ENCODE measurements at regions not wholly inside any gene's neighbourhood (a gene's known extent, or its start where the extent isn't known, plus 50 kb on each side); places are given as distances from the start of the nearest gene placed in this dataset.

DNA sequence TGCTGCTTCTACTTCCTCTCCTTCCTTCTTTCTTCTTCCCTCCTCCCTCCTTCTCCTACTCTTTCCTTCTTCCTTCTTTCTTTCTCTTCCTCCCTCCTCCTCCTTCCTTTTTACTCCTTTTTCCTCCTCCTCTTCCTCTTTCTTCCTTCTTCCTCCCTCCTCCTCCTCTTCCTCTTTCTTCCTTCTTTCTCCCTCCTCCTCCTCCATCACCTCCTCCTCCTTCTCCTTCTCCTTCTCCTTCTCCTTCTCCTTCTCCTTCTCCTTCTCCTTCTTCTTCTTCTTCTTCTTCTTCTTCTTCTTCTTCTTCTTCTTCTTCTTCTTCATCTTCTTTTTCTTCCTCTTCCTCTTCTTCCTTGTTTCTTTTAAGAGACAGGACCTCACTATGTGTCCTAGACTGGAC lies 224.0 kb downstream of the NR2F2 start:
- H3K27ac ChIP-seq = no peak overlapping the region
- no peak for ATAC-seq (replicated peaks in 6 of 8)
- H3K4me1 ChIP-seq (replicated peaks in 1 of 2) = no peaks in the 10 kb centered on the region
- in situ Hi-C loops (cut with MboI; ENCODE audit: low pct_unique_long_range_greater_than_20kb in 2 of 9, low sequenced_read_pairs in 9 of 9, unreplicated experiment in 9 of 9) = no loop called here
- H3K4me3 ChIP-seq = no peak overlapping the region

DNA sequence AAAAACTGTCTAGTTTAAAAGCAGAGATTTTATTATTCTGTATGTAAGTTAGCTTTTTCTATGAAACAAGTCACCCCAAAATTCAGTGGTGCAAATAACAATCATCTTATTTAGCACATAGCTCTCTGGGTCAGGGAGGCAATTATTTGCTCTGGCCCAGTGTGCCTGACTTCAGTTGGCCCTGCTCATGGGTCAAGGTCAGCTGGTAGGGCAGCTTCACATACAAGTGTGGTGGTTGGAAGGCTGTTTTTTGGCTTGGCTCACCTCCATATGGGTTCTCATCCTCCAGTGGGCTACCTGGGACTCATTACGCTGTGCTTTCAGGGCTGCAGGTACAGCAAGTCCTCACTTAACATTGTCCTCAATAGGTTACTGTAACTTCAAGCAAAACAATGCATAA lies 228.6 kb downstream of the NR2F2 start:
- no peak overlapping the region for H3K27ac ChIP-seq
- 20 to 100% (median 40%) methylated on average over 1 of the region's 1 CpG; no CpG with 5 or more reads in 5 of the 10 experiments for WGBS, 10 experiments
- in situ Hi-C loops (cut with MboI; ENCODE audit: low pct_unique_long_range_greater_than_20kb in 2 of 9, low sequenced_read_pairs in 9 of 9, unreplicated experiment in 9 of 9) = no loop called here
- no peaks in the 10 kb centered on the region for H3K4me1 ChIP-seq (replicated peaks in 1 of 2)
- ATAC-seq (replicated peaks in 6 of 8) = no peak
- H3K4me3 ChIP-seq = no peak overlapping the region

DNA sequence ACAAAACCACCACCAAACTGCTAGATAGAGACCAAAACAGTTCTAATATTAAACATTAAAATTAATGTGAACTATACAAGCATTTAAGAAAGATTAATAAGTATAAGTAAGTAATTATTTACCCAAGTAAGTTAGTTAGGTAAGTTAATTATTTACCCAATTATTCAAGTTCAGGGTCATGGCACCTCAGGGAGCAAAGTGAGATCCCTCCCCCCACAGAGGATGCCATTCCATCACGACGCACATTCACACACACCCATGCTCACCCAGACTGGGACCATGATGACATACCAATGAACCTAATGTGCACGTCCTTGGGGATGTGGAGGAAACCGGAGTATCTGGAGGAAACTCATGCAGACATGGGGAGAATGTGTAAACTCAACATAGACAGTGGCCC lies 229.1 kb downstream of the NR2F2 start:
- H3K27ac ChIP-seq = no peak overlapping the region
- H3K4me1 ChIP-seq (replicated peaks in 1 of 2) = no peaks in the 10 kb centered on the region
- H3K4me3 ChIP-seq = no peak overlapping the region
- 27 to 100% (median 79%) methylated on average over 1 to 3 of the region's 4 CpGs; no CpG with 5 or more reads in 4 of the 10 experiments for WGBS, 10 experiments
- no peak for ATAC-seq (replicated peaks in 6 of 8)
- in situ Hi-C loops (cut with MboI; ENCODE audit: low pct_unique_long_range_greater_than_20kb in 2 of 9, low sequenced_read_pairs in 9 of 9, unreplicated experiment in 9 of 9) = no loop called here

GRCh38 chr15:96560246-96560895 lies 229.9 kb downstream of the NR2F2 start:
- H3K4me3 ChIP-seq = no peak overlapping the region
- no peaks in the 10 kb centered on the region for H3K4me1 ChIP-seq (replicated peaks in 1 of 2)
- in situ Hi-C loops (cut with MboI; ENCODE audit: low pct_unique_long_range_greater_than_20kb in 2 of 9, low sequenced_read_pairs in 9 of 9, unreplicated experiment in 9 of 9) = no loop called here
- 0 to 94% (median 80%) methylated on average over 1 to 3 of the region's 3 CpGs; no CpG with 5 or more reads in 1 of the 10 experiments for WGBS, 10 experiments
- ATAC-seq (replicated peaks in 6 of 8) = no peak
- H3K27ac ChIP-seq = no peak overlapping the region

GRCh38 chr15:96561593-96561992 lies 231.1 kb downstream of the NR2F2 start:
- ATAC-seq (replicated peaks in 6 of 8) = no peak
- in situ Hi-C loops (cut with MboI; ENCODE audit: low pct_unique_long_range_greater_than_20kb in 2 of 9, low sequenced_read_pairs in 9 of 9, unreplicated experiment in 9 of 9) = no loop called here
- Histone ChIP-seq H3K27ac (no peak overlapping the region), H3K4me3 (no peak overlapping the region), H3K4me1 (replicated peaks in 1 of 2) (no peaks in the 10 kb centered on the region)
- WGBS, 10 experiments = 0 to 100% (median 5%) methylated on average over 1 to 2 of the region's 2 CpGs; no CpG with 5 or more reads in 4 of the 10 experiments

DNA sequence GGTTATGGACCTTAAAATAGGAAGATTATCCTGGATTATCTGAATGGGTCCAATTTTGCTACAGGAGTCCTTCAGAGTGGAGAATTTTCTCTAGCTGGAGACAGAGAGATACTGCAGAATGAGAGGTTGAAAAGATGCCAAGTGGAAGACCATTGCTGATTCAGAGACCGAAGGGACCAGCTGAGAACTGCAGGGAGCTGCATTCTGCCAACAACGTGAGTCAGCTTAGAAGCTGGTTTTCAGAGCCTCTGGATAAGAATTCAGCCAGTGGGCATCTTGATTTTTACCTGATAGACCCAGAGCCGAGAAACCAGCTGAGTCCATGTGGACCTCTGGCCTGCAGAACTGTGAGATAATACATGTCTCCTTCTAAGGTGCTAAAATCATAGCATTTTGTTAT lies 234.0 kb downstream of the NR2F2 start:
- Histone ChIP-seq H3K4me1 (replicated peaks in 1 of 2) (no peaks in the 10 kb centered on the region), H3K27ac (no peak overlapping the region), H3K4me3 (no peak overlapping the region)
- in situ Hi-C loops (cut with MboI; ENCODE audit: low pct_unique_long_range_greater_than_20kb in 2 of 9, low sequenced_read_pairs in 9 of 9, unreplicated experiment in 9 of 9) = no loop called here
- no peak for ATAC-seq (replicated peaks in 6 of 8)
- WGBS, 10 experiments = 0 to 100% (median 90%) methylated on average over 1 to 2 of the region's 3 CpGs; no CpG with 5 or more reads in 5 of the 10 experiments

DNA sequence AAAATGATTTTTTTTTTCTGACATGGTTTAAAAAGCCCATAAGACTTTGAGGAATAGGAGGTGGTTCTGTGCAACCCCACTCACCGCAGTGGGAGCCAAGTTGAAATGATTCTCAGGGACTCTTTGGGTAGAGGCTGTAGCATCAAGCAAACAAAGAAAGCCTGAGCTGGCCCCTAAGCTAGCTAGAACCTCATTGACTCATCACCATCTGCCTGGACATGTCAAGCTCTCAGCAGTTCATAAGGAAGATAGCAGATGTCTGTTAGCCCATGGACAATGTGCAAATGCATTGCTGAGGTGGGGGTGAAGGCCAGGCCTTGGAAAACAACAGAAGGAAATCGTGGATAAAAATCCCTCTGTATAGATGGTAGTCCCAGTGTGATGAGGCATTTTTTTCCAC lies 234.8 kb downstream of the NR2F2 start:
- in situ Hi-C loops (cut with MboI; ENCODE audit: low pct_unique_long_range_greater_than_20kb in 2 of 9, low sequenced_read_pairs in 9 of 9, unreplicated experiment in 9 of 9) = no loop called here
- no peaks in the 10 kb centered on the region for H3K4me1 ChIP-seq (replicated peaks in 1 of 2)
- WGBS, 10 experiments = 0 to 100% (median 67%) methylated on average over 1 to 2 of the region's 2 CpGs; no CpG with 5 or more reads in 1 of the 10 experiments
- H3K4me3 ChIP-seq = no peak overlapping the region
- no peak for ATAC-seq (replicated peaks in 6 of 8)
- H3K27ac ChIP-seq = no peak overlapping the region

GRCh38 chr15:96574782-96575181 lies 244.3 kb downstream of the NR2F2 start:
- 0 to 70% (median 46%) methylated on average over 1 to 10 of the region's 10 CpGs; no CpG with 5 or more reads in 2 of the 10 experiments for WGBS, 10 experiments
- no peak overlapping the region for H3K27ac ChIP-seq
- peak in 5 of 8 experiments; percentile 94 to 99 (median 99) for ATAC-seq (replicated peaks in 6 of 8)
- in situ Hi-C loops (cut with MboI; ENCODE audit: low pct_unique_long_range_greater_than_20kb in 2 of 9, low sequenced_read_pairs in 9 of 9, unreplicated experiment in 9 of 9) = loop anchor here in 1 of 9 experiments (25.0 kb wide), 1 partner anchor 212 kb away; no protein-coding TSS in a partner anchor
- no peak overlapping the region for H3K4me3 ChIP-seq
- H3K4me1 ChIP-seq (replicated peaks in 1 of 2) = peaks cover 8 to 12% of the 10 kb centered on the region in 2 donors

GRCh38 chr15:96576596-96576995 lies 246.1 kb downstream of the NR2F2 start:
- 24 to 100% (median 88%) methylated on average over 1 to 6 of the region's 6 CpGs for WGBS, 10 experiments
- Histone ChIP-seq H3K27ac (no peak overlapping the region), H3K4me3 (no peak overlapping the region), H3K4me1 (replicated peaks in 1 of 2) (peaks cover 8 to 12% of the 10 kb centered on the region in 2 donors)
- in situ Hi-C loops (cut with MboI; ENCODE audit: low pct_unique_long_range_greater_than_20kb in 2 of 9, low sequenced_read_pairs in 9 of 9, unreplicated experiment in 9 of 9) = loop anchor here in 1 of 9 experiments (25.0 kb wide), 1 partner anchor 214 kb away; no protein-coding TSS in a partner anchor
- no peak for ATAC-seq (replicated peaks in 6 of 8)

DNA sequence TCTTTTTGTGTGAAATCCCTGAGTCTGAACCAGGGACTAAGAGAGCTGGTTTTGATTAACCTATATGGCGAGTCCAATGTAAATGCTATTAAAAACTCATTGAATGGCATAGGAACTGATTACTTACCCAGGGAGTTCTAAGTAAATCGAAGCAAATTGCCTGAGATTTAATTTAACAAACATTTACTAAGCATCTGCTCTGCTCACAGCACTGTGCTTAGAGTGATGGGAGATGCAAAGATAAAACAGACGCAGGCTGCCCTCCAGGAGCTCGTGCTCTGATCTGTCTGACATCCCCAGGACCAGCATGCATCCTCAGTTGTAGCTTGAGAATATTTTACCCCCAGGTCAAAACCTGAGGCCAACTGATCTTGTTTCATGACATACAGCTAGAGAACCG lies 247.9 kb downstream of the NR2F2 start:
- Histone ChIP-seq H3K4me1 (replicated peaks in 1 of 2) (peaks cover 8 to 12% of the 10 kb centered on the region in 2 donors), H3K27ac (no peak overlapping the region), H3K4me3 (no peak overlapping the region)
- in situ Hi-C loops (cut with MboI; ENCODE audit: low pct_unique_long_range_greater_than_20kb in 2 of 9, low sequenced_read_pairs in 9 of 9, unreplicated experiment in 9 of 9) = loop anchor here in 1 of 9 experiments (25.0 kb wide), 1 partner anchor 216 kb away; no protein-coding TSS in a partner anchor
- ATAC-seq (replicated peaks in 6 of 8) = no peak
- 0 to 100% (median 90%) methylated on average over 1 to 4 of the region's 5 CpGs; no CpG with 5 or more reads in 3 of the 10 experiments for WGBS, 10 experiments

GRCh38 chr15:96581371-96581770 lies 250.9 kb downstream of the NR2F2 start:
- Histone ChIP-seq H3K4me1 (replicated peaks in 1 of 2) (peaks cover 11 to 16% of the 10 kb centered on the region in 2 donors), H3K27ac (no peak overlapping the region), H3K4me3 (no peak overlapping the region)
- in situ Hi-C loops (cut with MboI; ENCODE audit: low pct_unique_long_range_greater_than_20kb in 2 of 9, low sequenced_read_pairs in 9 of 9, unreplicated experiment in 9 of 9) = loop anchor here in 1 of 9 experiments (25.0 kb wide), 1 partner anchor 219 kb away; no protein-coding TSS in a partner anchor
- ATAC-seq (replicated peaks in 6 of 8) = no peak
- WGBS, 10 experiments = 29 to 100% (median 83%) methylated on average over 1 to 9 of the region's 11 CpGs; no CpG with 5 or more reads in 1 of the 10 experiments

GRCh38 chr15:96582473-96582872 lies 252.0 kb downstream of the NR2F2 start:
- in situ Hi-C loops (cut with MboI; ENCODE audit: low pct_unique_long_range_greater_than_20kb in 2 of 9, low sequenced_read_pairs in 9 of 9, unreplicated experiment in 9 of 9) = loop anchor here in 1 of 9 experiments (25.0 kb wide), 1 partner anchor 220 kb away; no protein-coding TSS in a partner anchor
- no peak for ATAC-seq (replicated peaks in 6 of 8)
- no peak overlapping the region for H3K27ac ChIP-seq
- 33 to 100% (median 72%) methylated on average over 2 to 10 of the region's 11 CpGs; no CpG with 5 or more reads in 1 of the 10 experiments for WGBS, 10 experiments
- H3K4me1 ChIP-seq (replicated peaks in 1 of 2) = peaks cover 11 to 16% of the 10 kb centered on the region in 2 donors
- H3K4me3 ChIP-seq = no peak overlapping the region

DNA sequence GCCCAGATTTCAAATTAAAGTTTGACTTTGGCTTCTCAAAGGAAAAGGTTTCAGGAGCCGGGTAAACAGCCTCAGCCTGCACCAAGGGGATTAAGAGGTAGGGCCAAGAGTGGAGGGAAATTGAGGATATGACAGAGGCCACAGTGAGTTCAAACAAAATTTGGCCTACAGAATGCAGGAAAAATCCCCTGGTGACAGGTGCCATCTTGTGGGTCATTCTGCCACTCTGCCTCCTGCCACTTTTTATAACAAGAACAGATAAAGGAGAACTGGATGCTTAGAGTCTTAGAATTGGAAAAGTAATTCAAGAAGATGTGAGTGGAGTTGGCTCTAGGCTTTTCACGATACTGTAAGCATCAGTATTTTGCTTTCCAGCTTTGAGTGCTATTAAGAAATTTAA lies 253.2 kb downstream of the NR2F2 start:
- Histone ChIP-seq H3K4me1 (replicated peaks in 1 of 2) (peaks cover 11 to 16% of the 10 kb centered on the region in 2 donors), H3K27ac (no peak overlapping the region), H3K4me3 (no peak overlapping the region)
- in situ Hi-C loops (cut with MboI; ENCODE audit: low pct_unique_long_range_greater_than_20kb in 2 of 9, low sequenced_read_pairs in 9 of 9, unreplicated experiment in 9 of 9) = loop anchor here in 1 of 9 experiments (25.0 kb wide), 1 partner anchor 221 kb away; no protein-coding TSS in a partner anchor
- ATAC-seq (replicated peaks in 6 of 8) = no peak
- 50 to 100% (median 86%) methylated on average over 1 to 2 of the region's 2 CpGs; no CpG with 5 or more reads in 3 of the 10 experiments for WGBS, 10 experiments

Data from motor neuron (in vitro differentiated cells).